Vagina (tissue), 2 donors: ENCODE measurements at regions not wholly inside any gene's neighbourhood (a gene's known extent, or its start where the extent isn't known, plus 50 kb on each side); places are given as distances from the start of the nearest gene placed in this dataset.

ENCODE experiments used
- DNase-seq, 2 donors: peaks; one replicate each; pipeline ENCODE4 v3.0.0-alpha.2; 2017; ENCODE audit errors: extremely low spot score in 2 of 2
- H3K27ac ChIP-seq: fragments of 200-600 bp; sonication (generic); one replicate; pipeline ENCODE4 v1.5.1; 2019
- H3K27me3 ChIP-seq: fragments of 200-600 bp; sonication (generic); one replicate; pipeline ENCODE4 v1.5.1; 2019
- H3K36me3 ChIP-seq, 2 donors: fragments of 200-600 bp; sonication (generic); one replicate each; pipeline ENCODE4 v1.5.1; 2017 to 2019
- H3K4me1 ChIP-seq: fragments of 200-600 bp; sonication (generic); one replicate; pipeline ENCODE4 v1.5.1; 2019
- H3K4me3 ChIP-seq, 2 donors: fragments of 200-600 bp; sonication (generic); 1 replicate in 1 of 2; 2 replicates in 1 of 2; pipeline ENCODE4 v1.5.1; 2016 to 2019
- H3K9me3 ChIP-seq: fragments of 200-600 bp; sonication (generic); one replicate; pipeline ENCODE4 v1.5.1; 2019
- POLR2A ChIP-seq, 2 donors: fragments of 450-650 bp; IDR thresholded peaks; one replicate each; pipeline ENCODE4 v1.6.1; 2017; ENCODE audit warnings: antibody characterized with exemption in 2 of 2, mild to moderate bottlenecking in 2 of 2, moderate library complexity in 2 of 2
- POLR2AphosphoS5 ChIP-seq, 2 donors: sonication (generic); formaldehyde crosslinking; IDR thresholded peaks; one replicate each; pipeline ENCODE4 v1.9.0; 2017; ENCODE audit warnings: antibody characterized with exemption in 2 of 2, mild to moderate bottlenecking in 2 of 2, low read depth in 1 of 2; ENCODE audit not compliant: insufficient read depth in 1 of 2
- intact Hi-C: fragments of 100-400 bp; cut with DNase I; formaldehyde crosslinking; loops from one replicate; pipeline ENCODE4 v1.15.1; 2023
- TF ChIP-seq, protein P1 (sequence below), 3 experiments: fragments of 450-650 bp in 2 of 3; fragments of 200-600 bp in 1 of 3; sonication (generic) in 1 of 3; IDR thresholded peaks; one replicate each; pipeline ENCODE4 v1.5.1; 2017 to 2019; ENCODE audit warnings: antibody characterized with exemption in 3 of 3, mild to moderate bottlenecking in 2 of 3, moderate library complexity in 2 of 3

DNA sequence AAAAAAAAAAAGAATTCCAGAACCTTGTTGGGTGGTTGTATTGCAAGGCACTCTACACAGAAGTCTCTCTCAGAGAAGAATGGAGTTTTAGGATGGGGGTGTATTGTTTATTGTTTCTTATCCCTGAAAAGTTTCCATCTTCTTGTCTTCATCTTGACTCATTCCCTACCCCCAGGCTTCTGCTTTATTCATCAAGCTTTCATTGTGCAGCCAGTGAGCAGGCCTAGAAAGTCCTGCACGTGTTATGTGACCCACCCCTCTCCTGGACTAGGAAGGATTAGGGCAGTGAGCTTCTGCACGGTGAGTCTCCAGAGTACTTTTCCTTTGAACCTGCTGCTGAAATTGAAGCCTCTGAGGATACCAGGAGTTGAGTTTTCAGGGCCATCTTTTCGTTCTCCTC lies 150.9 kb upstream of the IL12A start:
- Histone ChIP-seq H3K27ac (peak overlapping the region; percentile 48), H3K9me3 (no peaks in the 10 kb centered on the region), H3K27me3 (no peaks in the 10 kb centered on the region), H3K4me3 (no peak overlapping the region), H3K36me3 (no peaks in the 10 kb centered on the region), H3K4me1 (peaks cover 17% of the 10 kb centered on the region)
- intact Hi-C loops, result no loop called here
- DNase-seq, result no peak
- TF ChIP-seq, protein P1, sequence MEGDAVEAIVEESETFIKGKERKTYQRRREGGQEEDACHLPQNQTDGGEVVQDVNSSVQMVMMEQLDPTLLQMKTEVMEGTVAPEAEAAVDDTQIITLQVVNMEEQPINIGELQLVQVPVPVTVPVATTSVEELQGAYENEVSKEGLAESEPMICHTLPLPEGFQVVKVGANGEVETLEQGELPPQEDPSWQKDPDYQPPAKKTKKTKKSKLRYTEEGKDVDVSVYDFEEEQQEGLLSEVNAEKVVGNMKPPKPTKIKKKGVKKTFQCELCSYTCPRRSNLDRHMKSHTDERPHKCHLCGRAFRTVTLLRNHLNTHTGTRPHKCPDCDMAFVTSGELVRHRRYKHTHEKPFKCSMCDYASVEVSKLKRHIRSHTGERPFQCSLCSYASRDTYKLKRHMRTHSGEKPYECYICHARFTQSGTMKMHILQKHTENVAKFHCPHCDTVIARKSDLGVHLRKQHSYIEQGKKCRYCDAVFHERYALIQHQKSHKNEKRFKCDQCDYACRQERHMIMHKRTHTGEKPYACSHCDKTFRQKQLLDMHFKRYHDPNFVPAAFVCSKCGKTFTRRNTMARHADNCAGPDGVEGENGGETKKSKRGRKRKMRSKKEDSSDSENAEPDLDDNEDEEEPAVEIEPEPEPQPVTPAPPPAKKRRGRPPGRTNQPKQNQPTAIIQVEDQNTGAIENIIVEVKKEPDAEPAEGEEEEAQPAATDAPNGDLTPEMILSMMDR (IDR thresholded peaks at IDR 0.05), result no peak
- TF ChIP-seq POLR2A (IDR thresholded peaks at IDR 0.05), result no peak
- TF ChIP-seq POLR2AphosphoS5 (IDR thresholded peaks at IDR 0.05; ENCODE audit: insufficient read depth in 1 of 2, low read depth in 1 of 2), result no peak

DNA sequence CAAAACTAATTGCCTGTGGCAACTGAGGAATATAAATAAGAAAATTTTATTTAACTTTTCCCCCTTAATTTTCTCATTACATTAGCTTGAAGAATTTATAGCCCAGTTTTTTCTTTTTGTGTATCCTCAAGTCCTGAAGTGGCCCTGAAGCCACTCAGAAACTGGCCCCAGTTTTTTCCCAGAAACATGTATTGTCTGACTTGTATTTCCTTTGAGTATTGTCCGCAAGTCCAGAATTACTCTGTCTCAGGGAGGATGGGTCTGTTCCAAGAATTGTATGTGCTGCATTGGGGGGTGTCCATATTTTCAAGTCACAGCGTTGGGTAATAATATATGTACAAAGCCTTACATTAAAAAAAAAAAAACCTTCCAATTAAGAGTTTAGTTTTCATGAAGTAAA lies 149.7 kb upstream of the IL12A start:
- no peak overlapping the region for H3K27ac ChIP-seq
- intact Hi-C loops, result no loop called here

DNA sequence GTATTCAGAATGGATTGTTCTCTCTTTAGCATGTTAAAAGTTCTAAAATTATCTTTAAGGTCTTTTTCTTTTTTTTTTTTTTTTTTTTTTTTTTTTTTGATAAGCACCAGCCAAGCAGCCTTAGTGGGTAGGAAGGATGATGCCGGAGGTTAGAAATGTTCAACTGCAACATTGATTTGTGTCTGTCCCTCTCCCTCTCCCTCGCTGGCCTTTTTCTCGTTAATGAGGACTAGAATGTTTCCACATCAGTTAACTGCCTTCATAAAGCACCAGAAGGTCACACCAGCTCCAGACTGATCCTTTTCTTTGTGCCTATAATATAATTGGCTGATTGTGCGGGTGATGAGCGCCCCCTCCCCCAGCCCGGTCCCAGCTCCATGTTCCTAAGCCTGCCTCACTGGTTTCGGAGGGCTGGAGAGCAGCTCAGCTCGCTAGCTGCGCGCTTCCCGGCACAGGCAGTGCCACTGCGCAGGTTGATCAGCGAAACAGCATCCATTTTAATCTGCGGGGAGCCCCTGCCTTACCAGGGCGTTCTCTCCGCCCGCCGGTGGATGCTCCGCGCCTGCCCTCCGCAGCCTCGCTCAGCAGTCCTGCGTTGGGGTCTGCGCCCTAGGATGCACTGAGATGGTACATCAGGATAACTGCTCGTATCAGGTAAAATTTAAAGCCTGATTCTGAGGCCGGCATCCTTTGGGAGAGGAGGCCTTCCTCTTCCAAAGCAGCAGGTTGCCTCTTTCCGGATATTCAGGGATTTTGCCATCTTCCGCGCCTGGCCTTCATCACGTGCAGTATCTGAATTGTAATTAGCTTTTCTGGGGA lies 148.9 kb upstream of the IL12A start, which contains the start of gene SCHIP1:
Gene SCHIP1, plus strand, starts transcription at position 301 of the 819 bp plus-strand sequence.
- Histone ChIP-seq H3K9me3 (no peaks in the 10 kb centered on the region), H3K4me3 (peak within 1 kb of the TSS; percentile 22 to 30), H3K27me3 (no peaks in the 10 kb centered on the region), H3K27ac (no peak within 1 kb of the TSS), H3K4me1 (peaks cover 17% of the 10 kb centered on the region), H3K36me3 (no peaks in the 10 kb centered on the region)
- DNase-seq, result no peak
- intact Hi-C loops, result no loop called here
- TF ChIP-seq, protein P1 (IDR thresholded peaks at IDR 0.05), result no peak
- TF ChIP-seq POLR2AphosphoS5 (IDR thresholded peaks at IDR 0.05; ENCODE audit: insufficient read depth in 1 of 2, low read depth in 1 of 2), result peak in 1 of 2 donors; percentile 32

More for the DNA sequence above, 149.7 kb upstream of the IL12A start:
- Histone ChIP-seq H3K4me1 (peaks cover 17% of the 10 kb centered on the region), H3K27me3 (no peaks in the 10 kb centered on the region), H3K9me3 (no peaks in the 10 kb centered on the region), H3K4me3 (no peak overlapping the region), H3K36me3 (no peaks in the 10 kb centered on the region)
- TF ChIP-seq POLR2A (IDR thresholded peaks at IDR 0.05), result no peak
- TF ChIP-seq, protein P1 (IDR thresholded peaks at IDR 0.05), result no peak
- TF ChIP-seq POLR2AphosphoS5 (IDR thresholded peaks at IDR 0.05; ENCODE audit: insufficient read depth in 1 of 2, low read depth in 1 of 2), result no peak
- no peak for DNase-seq

DNA sequence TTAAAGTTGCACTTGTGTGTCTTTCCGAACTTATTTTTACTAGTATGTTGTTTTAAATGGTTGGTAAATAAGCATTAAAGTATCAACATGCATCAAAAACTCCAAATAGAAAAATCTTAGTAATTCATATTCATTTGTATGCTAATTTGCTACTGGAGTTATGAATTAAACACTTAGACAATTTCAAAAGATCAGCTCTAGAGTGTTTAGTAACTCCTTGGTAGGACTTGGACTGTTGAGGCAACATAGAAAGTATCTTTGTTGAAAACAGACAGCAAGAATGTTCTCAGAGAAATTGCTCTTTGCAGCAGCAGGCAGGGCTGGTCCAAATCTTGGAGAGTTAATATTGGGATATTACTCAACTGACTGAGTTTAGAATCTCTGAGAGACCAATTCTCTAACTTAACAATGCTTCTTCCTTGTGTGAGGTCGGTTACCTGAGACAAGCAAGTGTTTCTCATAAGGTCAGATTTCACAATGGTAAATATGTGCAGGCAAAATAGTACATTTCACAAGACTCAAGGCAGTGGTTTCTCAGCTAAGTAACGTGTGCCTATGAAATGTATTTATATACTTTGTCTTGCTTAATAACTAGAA lies 147.8 kb upstream of the IL12A start:
- Histone ChIP-seq H3K27me3 (no peaks in the 10 kb centered on the region), H3K27ac (no peak overlapping the region), H3K9me3 (no peaks in the 10 kb centered on the region), H3K4me1 (peaks cover 17% of the 10 kb centered on the region), H3K4me3 (peak overlapping the region in 1 of 2 donors; percentile 30), H3K36me3 (no peaks in the 10 kb centered on the region)
- DNase-seq, result no peak
- intact Hi-C loops, result no loop called here
- TF ChIP-seq, protein P1 (IDR thresholded peaks at IDR 0.05), result no peak
- TF ChIP-seq POLR2A (IDR thresholded peaks at IDR 0.05) (no peak), POLR2AphosphoS5 (IDR thresholded peaks at IDR 0.05; ENCODE audit: insufficient read depth in 1 of 2, low read depth in 1 of 2) (no peak)

DNA sequence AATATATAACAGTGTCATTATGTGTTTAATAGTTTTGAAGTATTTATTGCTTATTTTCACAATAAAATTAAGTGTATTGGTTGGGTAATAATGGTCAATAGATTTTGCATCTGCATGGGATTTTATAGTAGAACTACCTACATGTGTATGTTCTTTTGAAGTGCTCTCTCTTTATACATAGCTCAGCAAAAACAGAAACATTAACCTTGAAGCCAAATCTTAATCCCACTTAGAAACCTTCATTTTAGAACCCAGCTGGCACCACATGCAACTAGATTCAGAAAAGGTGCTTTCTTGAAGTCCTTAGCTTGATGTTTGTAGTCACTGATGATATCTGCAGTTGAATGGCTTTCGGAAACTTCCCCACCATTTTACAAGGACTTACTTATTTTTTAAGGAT lies 146.9 kb upstream of the IL12A start:
- Histone ChIP-seq H3K36me3 (no peaks in the 10 kb centered on the region), H3K4me3 (no peak overlapping the region), H3K27me3 (no peaks in the 10 kb centered on the region), H3K27ac (no peak overlapping the region), H3K4me1 (peaks cover 10% of the 10 kb centered on the region), H3K9me3 (no peaks in the 10 kb centered on the region)
- intact Hi-C loops, result no loop called here
- no peak for DNase-seq
- no peak for TF ChIP-seq POLR2A (IDR thresholded peaks at IDR 0.05)
- TF ChIP-seq, protein P1 (IDR thresholded peaks at IDR 0.05), result no peak
- TF ChIP-seq POLR2AphosphoS5 (IDR thresholded peaks at IDR 0.05; ENCODE audit: insufficient read depth in 1 of 2, low read depth in 1 of 2), result no peak
